PC-3 (cell line): ENCODE measurements at regions not wholly inside any gene's neighbourhood (a gene's known extent, or its start where the extent isn't known, plus 50 kb on each side); places are given as distances from the start of the nearest gene placed in this dataset.

Experiments
- ATAC-seq: fragments of 200-7000 bp; cut with Tn5 transposase; 2 replicates; pipeline ENCODE4 v1.9.1; 2020; ENCODE audit warnings: mild to moderate bottlenecking, moderate library complexity
- BruUV-seq: library from RNA; stranded (reverse); fragments of 400-500 nt; replicated peaks from 2 replicates; lab custom pipeline; 2021; lab: Mats Ljungman, UMichigan
- CTCF ChIA-PET: fragments of 300-600 bp; sonication (Branson Sonifier 250); formaldehyde crosslinking; loops from one replicate; lab custom pipeline; 2022; ENCODE audit warnings: antibody characterized with exemption; lab: Charles Lee
- POLR2A ChIA-PET: fragments of 300-600 bp; sonication (Branson Sonifier 250); formaldehyde crosslinking; loops from one replicate; lab custom pipeline; 2022; ENCODE audit warnings: antibody characterized with exemption; ENCODE audit not compliant: unreplicated experiment; lab: Charles Lee
- DNase-seq: peaks from one replicate; pipeline ENCODE4 v3.0.0-alpha.2; 2015
- H2AFZ ChIP-seq: fragments of 300-600 bp; sonication (generic); 2 replicates; pipeline ENCODE4 v1.6.0; 2016; ENCODE audit warnings: antibody characterized with exemption, low read length
- H3F3A ChIP-seq: fragments of 300-600 bp; sonication (generic); one replicate; pipeline ENCODE4 v1.6.0; 2017; ENCODE audit warnings: antibody characterized with exemption, low read length, control low read depth, mild to moderate bottlenecking; ENCODE audit not compliant: unreplicated experiment
- H3K27ac ChIP-seq: fragments of 300-600 bp; sonication (generic); 2 replicates; pipeline ENCODE4 v1.5.1; 2016; ENCODE audit warnings: mild to moderate bottlenecking, low read length
- H3K27me3 ChIP-seq: fragments of 300-600 bp; sonication (generic); 2 replicates; pipeline ENCODE4 v1.6.1; 2016; ENCODE audit warnings: low read length, mixed read lengths
- H3K36me3 ChIP-seq: fragments of 300-600 bp; sonication (generic); 2 replicates; pipeline ENCODE4 v1.6.1; 2016; ENCODE audit warnings: low read depth, mixed run types, low read length, mixed read lengths
- H3K4me1 ChIP-seq: fragments of 300-600 bp; sonication (generic); 2 replicates; pipeline ENCODE4 v1.5.1; 2016; ENCODE audit warnings: low read length; ENCODE audit not compliant: insufficient read depth
- H3K4me2 ChIP-seq: fragments of 300-600 bp; sonication (generic); 2 replicates; pipeline ENCODE4 v1.6.0; 2016; ENCODE audit warnings: low read length
- H3K4me3 ChIP-seq: fragments of 300-600 bp; sonication (generic); 2 replicates; pipeline ENCODE4 v1.5.1; 2016; ENCODE audit warnings: mild to moderate bottlenecking, low read length, mixed read lengths
- H3K79me2 ChIP-seq: fragments of 300-600 bp; sonication (generic); 2 replicates; pipeline ENCODE4 v1.6.1; 2017; ENCODE audit warnings: low read length, mixed read lengths
- H3K9ac ChIP-seq: fragments of 300-600 bp; sonication (generic); 2 replicates; pipeline ENCODE4 v1.6.0; 2016; ENCODE audit warnings: mild to moderate bottlenecking, low read length
- H3K9me2 ChIP-seq: fragments of 300-600 bp; sonication (generic); replicated peaks from 2 replicates; pipeline ENCODE4 v1.6.1; 2016; ENCODE audit warnings: mixed run types, low read length, mixed read lengths
- H3K9me3 ChIP-seq: fragments of 300-600 bp; sonication (generic); 2 replicates; pipeline ENCODE4 v1.6.1; 2016; ENCODE audit warnings: low read length, mixed read lengths
- H4K20me1 ChIP-seq: fragments of 300-600 bp; sonication (generic); 2 replicates; pipeline ENCODE4 v1.6.1; 2016; ENCODE audit warnings: low read length, mixed read lengths
- EZH2 ChIP-seq: fragments of 300-600 bp; sonication (generic); IDR thresholded peaks from one replicate; pipeline ENCODE4 v1.6.1; 2017; ENCODE audit warnings: antibody characterized with exemption, mild to moderate bottlenecking, low read length; ENCODE audit not compliant: unreplicated experiment
- EZH2phosphoT487 ChIP-seq: fragments of 300-600 bp; sonication (generic); IDR thresholded peaks from 2 replicates; pipeline ENCODE4 v1.6.1; 2018; ENCODE audit warnings: mild to moderate bottlenecking, antibody characterized with exemption, low read length, borderline replicate concordance
- intact Hi-C: fragments of 100-400 bp; cut with micrococcal nuclease; formaldehyde crosslinking; loops from 2 replicates; pipeline ENCODE4 v1.9.0; 2023
- TF ChIP-seq, protein P1 (sequence below): fragments of 300-600 bp; sonication (generic); conservative IDR thresholded peaks from 2 replicates; pipeline ENCODE4 v1.5.1; 2017; ENCODE audit warnings: antibody characterized with exemption, low read depth, mild to moderate bottlenecking, low read length

DNA sequence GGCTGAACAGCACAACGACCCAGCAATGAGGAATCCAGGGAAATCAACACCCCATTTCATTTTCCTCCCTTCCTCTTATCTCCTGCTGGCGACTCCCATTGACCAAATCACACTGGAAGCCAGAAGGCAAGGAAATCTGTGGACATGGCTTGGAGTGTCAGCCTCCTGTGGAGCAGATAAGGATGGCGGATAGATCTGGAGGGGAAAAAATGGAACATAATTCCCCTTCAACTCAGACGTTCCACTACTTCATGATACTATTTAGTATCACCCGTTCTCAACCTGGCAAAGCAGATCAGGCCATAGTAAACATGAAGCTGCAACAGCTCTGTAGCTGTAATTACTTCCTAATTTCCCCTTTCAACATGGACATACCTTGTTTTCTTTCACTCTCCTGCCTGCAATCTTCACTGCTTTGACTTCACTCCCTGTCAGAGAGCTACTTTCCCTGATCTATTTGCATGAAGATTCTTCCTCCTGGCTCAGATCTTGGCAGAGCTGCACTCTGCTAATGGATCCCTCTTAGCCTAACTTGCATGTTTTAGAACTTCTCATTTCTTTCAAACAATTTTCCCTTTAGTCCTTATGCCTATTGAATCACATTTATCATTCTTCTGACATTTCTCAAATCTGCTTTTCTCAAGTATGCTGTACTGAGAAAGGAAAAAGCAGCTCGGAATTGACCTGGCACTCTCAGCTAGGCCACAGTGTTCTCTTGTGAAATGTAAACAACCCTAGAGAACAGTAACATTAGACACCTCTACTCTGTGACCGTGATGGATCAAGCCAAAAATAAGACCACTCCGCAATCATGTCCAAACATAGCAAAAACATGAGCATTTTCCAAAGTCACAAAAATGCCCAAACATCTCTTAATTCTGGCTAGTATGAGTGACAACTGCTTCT, 135.1 kb downstream of the ETNK1 start:
- ATAC-seq (no peak), DNase-seq (no peak)
- no peaks in the 10 kb centered on the region for H4K20me1 ChIP-seq
- no peak overlapping the region for H3K4me3 ChIP-seq
- H3K4me2 ChIP-seq: no peak overlapping the region
- H3K36me3 ChIP-seq: no peaks in the 10 kb centered on the region
- POLR2A ChIA-PET: no interaction called here
- H3K27me3 ChIP-seq: peaks cover 24% of the 10 kb centered on the region
- no peak overlapping the region for H3K27ac ChIP-seq
- H3K9me2 ChIP-seq: no peaks in the 10 kb centered on the region
- H3K9ac ChIP-seq: no peak overlapping the region
- no peaks in the 10 kb centered on the region for H3K4me1 ChIP-seq
- no peaks in the 10 kb centered on the region for H3K79me2 ChIP-seq
- TF ChIP-seq EZH2 (no peak), EZH2phosphoT487 (no peak)
- TF ChIP-seq, protein P1, sequence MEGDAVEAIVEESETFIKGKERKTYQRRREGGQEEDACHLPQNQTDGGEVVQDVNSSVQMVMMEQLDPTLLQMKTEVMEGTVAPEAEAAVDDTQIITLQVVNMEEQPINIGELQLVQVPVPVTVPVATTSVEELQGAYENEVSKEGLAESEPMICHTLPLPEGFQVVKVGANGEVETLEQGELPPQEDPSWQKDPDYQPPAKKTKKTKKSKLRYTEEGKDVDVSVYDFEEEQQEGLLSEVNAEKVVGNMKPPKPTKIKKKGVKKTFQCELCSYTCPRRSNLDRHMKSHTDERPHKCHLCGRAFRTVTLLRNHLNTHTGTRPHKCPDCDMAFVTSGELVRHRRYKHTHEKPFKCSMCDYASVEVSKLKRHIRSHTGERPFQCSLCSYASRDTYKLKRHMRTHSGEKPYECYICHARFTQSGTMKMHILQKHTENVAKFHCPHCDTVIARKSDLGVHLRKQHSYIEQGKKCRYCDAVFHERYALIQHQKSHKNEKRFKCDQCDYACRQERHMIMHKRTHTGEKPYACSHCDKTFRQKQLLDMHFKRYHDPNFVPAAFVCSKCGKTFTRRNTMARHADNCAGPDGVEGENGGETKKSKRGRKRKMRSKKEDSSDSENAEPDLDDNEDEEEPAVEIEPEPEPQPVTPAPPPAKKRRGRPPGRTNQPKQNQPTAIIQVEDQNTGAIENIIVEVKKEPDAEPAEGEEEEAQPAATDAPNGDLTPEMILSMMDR: no peak
- BruUV-seq: no TSS peak
- CTCF ChIA-PET: no interaction called here
- no peak overlapping the region for H2AFZ ChIP-seq
- H3F3A ChIP-seq: no peaks in the 10 kb centered on the region
- intact Hi-C loops: no loop called here
- no peaks in the 10 kb centered on the region for H3K9me3 ChIP-seq

DNA sequence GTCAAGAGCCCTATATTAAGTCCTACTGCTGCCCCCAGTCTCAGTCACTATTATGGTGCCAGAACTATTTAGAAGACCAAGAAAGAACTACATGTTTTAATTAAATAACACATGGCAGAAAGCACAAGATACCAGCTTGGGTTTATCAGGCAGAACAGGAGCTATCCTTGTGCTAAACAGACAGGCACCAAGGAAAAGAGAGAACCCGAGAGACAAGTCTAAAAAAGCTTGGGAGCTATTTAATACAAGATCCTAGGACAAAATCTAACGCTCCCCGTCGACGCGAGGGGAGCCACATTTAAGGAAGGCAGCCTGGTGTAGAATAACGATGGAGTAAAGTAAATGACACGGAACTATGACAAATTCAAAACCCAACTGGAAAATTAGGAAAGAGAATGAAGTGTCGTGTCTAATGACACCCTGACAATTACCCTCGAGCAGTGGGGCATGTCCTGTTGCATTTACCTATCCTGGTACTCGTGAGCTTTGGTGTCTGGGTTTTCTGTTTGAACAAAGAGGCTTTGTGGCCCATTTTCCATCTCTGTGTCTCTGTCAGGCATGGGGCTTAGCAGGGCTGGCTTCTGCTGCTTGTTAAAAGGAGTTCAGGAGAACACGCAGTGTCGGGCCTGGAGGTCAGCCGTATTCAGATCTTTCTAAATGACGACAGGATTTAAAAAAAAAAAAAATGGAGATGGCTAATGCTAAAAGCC, 140.6 kb downstream of the ETNK1 start:
- Histone ChIP-seq H3K79me2 (no peaks in the 10 kb centered on the region), H3K4me3 (no peak overlapping the region), H3F3A (no peaks in the 10 kb centered on the region), H2AFZ (no peak overlapping the region), H4K20me1 (no peaks in the 10 kb centered on the region), H3K4me2 (no peak overlapping the region), H3K9me2 (no peaks in the 10 kb centered on the region), H3K9ac (no peak overlapping the region), H3K9me3 (no peaks in the 10 kb centered on the region), H3K27ac (no peak overlapping the region), H3K36me3 (no peaks in the 10 kb centered on the region), H3K27me3 (peaks cover 39% of the 10 kb centered on the region), H3K4me1 (no peaks in the 10 kb centered on the region)
- intact Hi-C loops: no loop called here
- TF ChIP-seq EZH2phosphoT487: no peak
- TF ChIP-seq, protein P1: no peak
- no peak for TF ChIP-seq EZH2
- ATAC-seq (no peak), DNase-seq (no peak)
- BruUV-seq: no TSS peak
- POLR2A ChIA-PET: no interaction called here
- CTCF ChIA-PET: no interaction called here
